GM18907 (cell line): ENCODE measurements at regions not wholly inside any gene's neighbourhood (a gene's known extent, or its start where the extent isn't known, plus 50 kb on each side); places are given as distances from the start of the nearest gene placed in this dataset.
A peak's percentile ranks its signal among the peaks of the same experiment; 100 is the strongest.

Experiments used
- ATAC-seq: cut with Tn5 transposase; IDR thresholded peaks from one replicate; pipeline ENCODE4 v1.9.1; 2021; ENCODE audit warnings: mild to moderate bottlenecking, moderate library complexity; ENCODE audit not compliant: unreplicated experiment

DNA sequence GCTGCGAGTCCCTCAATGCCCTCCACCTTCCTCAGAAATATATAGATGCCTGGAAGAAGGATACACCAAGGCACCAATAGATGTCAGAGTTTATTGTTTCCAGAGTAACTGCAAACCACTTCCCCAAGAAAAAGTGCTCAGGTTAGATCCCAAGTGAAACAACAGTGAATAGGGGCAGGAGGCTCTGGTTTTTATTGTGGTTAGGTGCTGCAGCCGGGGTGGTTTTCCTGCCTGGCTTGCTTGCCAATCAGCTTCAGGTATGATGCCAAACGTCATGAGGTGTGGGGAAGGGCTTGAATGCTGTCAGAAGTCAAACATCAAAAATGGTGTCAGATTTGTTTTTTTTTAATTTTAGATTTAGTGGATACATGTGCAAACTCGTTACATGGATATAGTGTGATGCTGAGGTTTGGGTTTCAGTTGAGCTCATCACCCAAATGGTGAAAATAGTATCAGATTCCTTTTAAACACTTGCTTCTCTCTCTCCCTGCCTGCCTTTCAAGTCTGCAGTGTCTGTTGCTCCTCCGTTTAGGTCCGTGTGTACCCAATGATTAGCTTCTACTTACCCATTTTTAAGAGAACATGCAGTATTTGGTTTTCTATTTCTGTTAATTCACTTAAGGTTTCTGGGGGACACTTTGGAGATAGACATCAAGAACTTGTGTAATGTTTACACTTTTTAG, 1317.0 kb downstream of the MRPL39 start:
- ATAC-seq = peak; percentile 65

DNA sequence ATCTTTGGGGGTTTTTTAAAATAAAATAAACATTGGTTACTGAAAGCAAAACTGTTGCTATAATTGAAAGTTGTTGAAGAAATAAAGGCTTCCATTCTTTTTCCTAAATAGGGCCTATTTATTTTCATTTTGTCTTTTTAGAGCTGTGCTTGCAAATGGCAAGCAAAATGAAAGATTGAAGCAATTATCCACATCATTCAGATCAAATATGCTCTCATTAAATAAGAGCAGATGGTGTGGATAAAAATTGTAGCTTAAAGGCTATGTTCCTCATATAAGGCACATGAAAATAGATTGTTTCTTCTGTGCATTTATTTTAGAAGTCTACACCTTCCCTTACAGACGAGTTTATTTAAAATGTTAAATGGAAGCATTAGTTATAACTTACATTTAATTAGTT, 1317.7 kb downstream of the MRPL39 start:
- ATAC-seq = no peak

DNA sequence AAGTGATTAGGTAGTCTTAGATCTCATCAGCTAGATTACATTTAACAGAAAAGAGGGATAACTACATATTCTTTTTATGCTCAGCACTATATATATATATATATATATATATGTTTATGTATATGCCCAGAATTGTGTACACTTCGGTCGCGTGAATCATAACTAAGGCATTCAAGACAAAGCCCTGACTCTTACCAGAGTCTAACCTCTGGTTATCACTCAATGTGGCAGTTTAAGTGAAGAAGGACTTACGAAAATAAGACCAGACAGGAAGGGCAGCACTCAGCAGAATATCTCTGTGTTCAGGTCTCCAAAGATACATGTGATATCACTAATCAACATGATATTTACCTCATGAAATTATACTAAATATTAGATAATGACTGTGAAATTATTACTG, 1326.7 kb downstream of the MRPL39 start:
- ATAC-seq = no peak

DNA sequence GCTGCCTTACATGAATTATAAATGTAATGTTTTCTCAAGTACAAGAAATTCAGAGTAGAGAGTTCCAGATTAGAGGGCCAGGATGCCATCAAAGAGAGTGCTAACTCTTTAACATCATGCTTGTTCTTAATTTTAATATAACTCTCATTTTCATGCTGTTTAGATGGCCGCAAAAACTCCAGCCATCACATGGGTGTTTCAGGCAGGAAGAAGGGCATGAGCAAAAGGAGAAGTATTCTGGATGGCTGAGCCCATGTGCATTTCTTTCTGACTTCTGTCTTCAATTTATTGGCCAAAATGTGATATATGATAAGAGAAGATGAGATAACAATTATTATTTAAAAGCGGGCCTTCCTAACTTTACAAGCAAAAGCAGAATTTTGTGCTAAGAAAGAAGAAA, 1328.6 kb downstream of the MRPL39 start:
- no peak for ATAC-seq

DNA sequence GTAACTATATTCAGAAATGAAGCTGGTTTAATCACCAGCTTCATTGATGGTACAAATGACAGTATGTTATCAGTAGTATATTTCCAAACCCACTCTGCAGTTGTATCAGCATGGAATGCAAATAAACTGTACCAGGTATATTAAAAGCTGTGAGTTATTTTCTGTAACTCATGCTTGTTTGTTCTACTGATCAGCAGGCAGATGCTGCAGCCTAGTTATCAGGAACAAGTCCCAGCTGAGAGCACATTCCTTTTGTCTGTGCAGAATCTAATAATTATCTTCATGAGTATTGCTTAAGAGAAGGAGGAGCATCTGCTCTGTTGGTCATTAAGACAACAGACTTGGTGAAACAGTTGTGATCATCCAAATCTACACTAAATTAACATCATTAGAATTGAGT, 1331.1 kb downstream of the MRPL39 start:
- ATAC-seq = no peak

DNA sequence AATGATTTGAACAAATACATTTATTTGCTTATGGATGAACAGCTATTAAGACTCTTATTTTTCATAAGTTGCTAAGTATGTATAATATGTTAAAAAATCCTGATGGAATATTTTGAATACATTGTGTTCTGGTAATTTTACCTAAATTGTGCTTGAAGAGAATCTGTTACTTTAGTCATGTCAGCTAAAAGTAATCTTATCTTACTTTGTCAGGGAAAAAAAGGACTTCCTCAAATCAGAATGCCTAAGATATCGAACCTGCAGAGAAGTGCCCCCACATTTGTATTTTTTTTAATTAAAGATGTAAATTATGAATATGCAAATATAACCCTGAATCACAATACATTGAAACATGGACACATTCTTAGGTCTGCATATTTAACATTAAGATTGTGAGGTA, 1331.7 kb downstream of the MRPL39 start:
- ATAC-seq = no peak

DNA sequence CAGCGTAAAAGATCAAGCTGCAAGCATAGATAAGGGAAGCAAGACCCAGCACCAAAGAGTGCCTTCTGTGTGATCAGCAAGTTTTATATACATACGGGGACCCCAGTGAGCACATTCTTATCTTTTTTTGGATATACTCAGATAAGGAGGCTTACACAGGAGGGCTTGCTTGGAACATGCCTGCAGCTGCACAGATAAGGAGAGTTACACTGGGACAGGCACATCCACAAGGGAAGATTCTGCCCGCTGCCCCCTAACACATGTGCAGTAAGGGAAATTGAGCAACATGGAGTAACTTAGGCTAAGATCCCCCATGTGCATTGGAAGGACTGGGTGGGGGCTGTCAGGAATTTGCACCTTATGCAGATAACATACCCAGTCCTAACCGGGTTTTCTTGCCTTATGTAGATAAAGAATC, 1334.8 kb downstream of the MRPL39 start:
- no peak for ATAC-seq

DNA sequence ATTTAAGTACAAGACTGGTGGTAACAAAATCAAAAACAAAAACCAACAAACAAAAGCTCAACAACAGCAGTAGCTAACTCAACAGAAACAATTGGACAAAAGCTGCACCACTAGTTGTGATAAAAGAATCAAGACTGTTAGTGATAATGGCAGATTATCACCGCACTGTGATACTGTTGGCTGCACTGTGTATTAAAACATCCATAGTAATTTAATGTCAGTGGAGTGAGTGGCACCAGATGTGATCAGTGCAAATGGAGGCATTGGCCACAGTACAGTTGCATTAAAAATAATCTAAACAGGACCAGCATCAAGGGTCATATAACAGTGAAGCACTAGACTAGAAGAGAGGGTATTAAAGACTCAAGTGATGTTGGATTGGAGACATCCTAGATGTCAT, 1341.3 kb downstream of the MRPL39 start:
- no peak for ATAC-seq

DNA sequence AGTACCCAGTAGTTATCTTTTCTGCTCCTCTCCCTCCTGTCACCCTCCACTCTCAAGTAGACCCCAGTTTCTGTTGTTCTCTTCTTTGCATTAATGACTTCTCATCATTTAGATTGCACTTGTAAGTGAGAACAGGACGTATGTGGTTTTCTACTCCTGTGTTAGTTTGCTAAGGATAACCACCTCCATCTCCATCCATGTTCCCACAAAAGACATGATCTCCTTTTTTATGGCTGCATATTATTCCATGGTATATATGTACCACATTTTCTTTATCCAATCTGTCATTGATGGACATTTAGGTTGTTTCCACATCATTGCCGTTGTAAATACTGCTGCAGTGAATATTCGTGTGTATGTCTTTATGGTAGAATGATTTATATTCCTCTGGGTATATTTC, 1346.5 kb downstream of the MRPL39 start:
- ATAC-seq = no peak

DNA sequence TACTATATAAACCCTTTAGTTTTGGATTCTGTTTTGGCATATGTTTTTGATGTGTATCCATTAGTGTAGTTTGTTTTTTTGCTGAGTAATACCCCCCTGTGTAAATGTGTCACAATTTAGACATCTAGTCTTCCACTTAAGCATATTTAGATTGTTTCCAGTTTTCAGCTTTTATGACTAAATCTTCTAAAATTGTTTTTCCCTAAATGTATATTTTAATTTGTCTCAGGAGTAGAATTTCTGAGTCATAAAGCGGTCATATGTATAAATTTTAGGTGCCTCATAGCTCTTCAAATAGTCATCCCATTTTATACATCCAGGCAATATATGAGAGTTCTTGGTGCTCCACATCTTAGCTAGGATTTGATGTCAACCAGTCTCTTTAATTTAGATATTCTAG, 1348.0 kb downstream of the MRPL39 start:
- no peak for ATAC-seq

DNA sequence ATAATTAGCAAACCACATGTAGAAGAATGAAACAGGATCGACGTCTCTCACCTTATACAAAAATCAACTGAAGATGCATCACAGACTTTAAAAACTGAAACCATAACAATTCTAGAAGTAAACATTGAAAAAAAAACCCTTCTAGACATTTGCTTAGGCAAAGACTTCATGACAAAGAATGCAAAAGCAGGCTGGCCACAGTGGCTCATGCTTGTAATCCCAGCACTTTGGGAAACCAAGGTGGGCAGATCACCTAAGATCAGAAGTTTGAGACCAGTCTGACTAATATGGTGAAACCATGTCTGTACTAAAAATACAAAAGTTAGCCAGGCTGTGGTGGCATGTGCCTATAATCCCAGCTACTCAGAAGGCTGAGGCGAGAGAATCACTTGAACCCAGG, 1351.7 kb downstream of the MRPL39 start:
- ATAC-seq = no peak

DNA sequence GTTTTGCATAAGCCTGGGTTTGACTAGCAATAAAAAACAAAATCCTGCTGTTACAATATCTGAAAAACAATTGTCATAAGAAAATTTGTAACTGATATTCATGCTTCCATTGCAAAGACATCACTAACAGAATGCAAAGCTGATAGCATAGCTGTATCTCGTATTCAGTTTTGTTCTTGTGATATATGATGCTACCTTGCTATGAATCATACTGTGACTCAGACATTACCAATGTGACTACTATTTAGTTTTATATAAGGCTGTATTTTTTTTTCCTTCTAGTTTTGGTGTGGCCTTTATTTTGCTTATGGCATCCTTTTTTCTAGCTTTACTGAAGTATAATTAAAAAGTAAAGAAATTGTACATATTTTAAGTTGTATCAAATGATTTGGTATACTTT, 1381.8 kb downstream of the MRPL39 start:
- ATAC-seq = no peak

DNA sequence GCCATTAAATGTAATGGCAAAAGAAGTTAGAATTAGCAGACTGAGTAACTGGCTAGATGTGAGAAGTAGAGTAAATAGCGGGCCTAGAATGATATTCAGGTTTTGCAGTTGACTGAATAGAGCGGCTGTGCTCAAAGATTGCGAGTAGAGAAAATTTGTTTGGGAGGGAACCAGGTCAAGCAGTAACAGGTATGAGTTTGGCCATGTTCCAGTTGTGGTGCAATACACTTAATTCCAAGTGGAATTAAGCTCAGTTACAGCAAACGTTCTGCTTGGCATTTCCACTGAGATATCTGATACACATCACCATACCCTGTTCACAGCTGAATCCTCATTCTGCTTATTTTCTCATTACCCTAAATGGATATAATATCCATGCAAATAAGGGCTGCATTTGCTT, 1382.9 kb downstream of the MRPL39 start:
- no peak for ATAC-seq

DNA sequence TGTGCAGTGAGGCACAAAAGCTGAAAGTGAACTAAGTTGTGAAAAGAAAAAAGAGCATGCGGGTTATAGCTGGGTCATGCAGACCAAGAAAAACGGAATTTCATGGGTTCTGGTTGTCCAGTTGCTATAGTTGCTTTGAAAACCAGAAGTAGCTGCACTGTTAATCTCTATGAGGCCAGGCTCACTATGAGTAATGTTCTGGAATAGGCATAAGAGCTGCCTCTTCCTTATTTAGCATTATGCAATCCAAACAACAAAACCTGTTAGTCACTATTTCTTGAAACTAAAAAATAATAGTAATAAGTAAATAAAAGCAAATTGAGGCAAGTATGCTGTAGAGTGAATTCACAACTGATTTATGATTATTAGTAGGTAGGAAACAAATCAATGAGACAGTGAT, 1383.7 kb downstream of the MRPL39 start:
- ATAC-seq = no peak

DNA sequence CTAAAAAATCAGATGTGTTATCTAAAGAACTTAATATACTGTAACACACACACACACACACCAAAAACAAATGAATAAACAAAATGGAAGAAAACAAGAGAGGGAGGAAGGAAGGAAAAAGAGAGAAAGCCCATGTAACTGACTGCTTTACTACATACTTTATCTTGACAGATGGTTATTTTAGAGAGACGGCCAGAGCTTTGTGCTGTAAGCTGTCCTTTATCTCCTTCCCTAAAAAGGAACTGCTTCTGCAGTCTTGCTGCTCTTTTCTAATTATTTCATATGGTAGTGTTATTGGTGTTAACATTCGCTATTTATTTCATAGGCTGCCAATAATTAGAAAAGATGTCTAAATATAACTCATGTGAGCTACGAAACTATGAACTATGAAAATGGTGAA, 1384.6 kb downstream of the MRPL39 start:
- no peak for ATAC-seq

DNA sequence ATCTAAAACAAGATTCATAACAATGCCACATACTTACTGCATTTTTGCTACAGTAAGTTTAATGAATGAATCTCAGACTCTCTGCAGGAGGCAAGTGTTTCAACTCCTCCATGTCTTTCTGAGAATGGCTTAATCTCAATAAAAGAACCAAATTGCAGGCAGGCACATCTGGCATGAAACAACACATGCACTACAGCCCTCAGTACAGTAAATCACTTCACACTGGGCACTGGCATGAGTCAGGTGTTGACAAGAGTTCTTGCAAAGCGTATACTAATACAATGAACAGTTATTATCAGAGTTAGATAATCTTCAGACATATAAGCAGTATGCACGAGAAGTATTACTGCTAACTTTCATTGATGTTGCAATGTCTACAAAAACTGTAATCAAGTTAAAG, 1386.8 kb downstream of the MRPL39 start:
- ATAC-seq = no peak

DNA sequence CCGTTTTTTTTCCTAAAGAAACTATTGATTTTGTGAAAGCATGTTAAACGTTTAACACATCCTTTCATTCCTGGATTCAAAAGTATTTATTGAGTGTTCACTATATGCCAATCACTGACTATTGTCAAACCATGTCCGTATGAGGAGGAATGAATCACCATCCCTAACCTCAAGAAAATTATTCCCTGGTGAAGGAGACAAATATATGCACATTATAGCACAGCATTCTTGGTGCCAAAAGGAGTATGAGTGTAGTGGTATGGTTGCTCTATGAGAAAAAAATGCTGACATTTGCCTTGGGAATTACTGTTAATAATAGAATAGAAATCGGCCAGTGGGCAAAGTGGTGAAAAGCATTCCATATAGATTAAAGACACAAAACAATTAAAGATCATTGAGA, 1390.1 kb downstream of the MRPL39 start:
- ATAC-seq = no peak

DNA sequence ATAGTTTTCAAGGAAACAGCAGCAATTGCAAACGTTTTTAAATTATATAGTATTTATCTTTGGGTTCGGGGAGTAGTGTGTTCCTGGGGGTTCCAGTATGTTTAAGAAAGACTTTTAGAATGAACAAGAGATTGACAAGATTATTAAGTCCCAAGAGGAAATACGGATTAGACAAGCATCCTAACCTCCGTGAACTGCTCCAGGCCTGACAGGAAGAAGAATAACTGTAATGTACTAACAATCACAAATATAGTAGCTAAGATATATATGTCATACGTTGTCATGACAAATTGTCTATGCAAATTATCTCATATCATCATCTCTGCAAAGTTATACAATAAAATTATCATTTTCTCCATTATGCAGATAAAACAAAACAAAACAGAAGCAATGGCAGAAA, 1397.2 kb downstream of the MRPL39 start:
- no peak for ATAC-seq

DNA sequence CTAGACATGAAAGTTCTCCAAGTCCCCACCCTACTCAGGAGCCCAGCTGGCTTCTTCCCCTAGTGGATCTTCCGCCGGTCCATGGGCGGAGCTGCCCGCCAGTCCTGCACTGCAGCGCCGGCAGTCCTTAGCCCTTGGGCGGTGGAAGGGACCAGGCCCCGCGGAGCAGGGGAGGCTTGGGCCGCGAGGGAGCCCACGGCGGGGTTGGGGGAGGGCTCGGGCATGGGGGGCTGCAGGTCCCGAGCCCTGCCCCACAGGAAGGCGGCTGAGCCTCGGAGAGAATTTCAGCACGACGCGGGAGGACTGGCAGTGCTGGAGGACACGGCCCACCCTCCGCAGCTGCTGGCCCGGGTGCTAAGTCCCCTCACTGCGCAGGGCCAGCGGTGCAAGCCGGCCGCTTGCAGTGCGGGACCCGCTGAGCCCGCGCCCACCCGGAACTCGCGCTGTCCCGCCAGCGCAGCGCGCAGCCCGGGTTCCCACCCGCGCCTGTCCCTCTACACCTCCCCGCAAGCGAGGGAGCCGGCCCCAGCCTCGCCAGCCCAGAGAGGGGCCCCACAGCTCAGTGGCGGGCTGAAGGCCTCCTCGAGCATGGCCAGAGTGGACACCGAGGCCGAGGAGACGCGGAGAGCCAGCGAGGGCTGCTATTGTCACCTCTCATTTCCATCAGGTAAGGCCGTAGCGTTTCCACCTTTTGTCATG, 1398.6 kb downstream of the MRPL39 start:
- ATAC-seq = no peak

DNA sequence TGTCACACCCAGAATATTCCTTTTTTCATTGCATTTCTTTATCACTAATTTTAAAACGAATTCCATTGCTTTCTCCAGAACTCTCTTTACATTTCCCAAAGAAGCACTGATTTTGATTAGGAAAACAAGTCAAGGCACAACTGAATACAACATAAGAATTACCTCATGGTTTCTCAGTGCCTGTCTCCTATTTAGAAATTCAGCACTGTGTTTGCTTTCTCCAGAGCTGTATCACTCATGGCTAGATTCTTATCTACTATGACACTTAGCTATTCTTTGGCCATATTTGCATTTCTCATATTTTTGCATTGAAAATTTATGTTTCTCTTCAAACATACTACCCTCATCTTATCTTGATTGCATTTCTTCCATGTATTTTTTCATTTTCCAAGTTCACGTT, 1402.0 kb downstream of the MRPL39 start:
- ATAC-seq = no peak

DNA sequence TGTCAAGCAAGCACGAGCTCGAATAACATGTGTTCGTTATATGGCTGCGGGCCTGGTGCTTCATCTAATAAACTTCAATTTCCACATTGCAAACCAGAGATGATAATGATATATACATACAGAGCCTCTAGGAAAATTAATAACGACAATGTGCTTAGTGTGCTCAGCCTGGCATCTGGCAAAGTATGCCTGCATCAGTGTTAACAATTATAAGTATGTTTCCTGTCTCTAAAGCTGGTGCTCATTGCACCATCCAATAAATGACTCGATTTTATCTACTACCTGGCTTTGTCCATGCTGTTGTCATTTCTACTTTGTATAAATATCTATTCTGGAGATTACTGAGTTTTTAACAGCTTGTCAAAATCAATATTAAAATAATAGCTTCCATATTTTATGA, 1402.6 kb downstream of the MRPL39 start:
- ATAC-seq = no peak

DNA sequence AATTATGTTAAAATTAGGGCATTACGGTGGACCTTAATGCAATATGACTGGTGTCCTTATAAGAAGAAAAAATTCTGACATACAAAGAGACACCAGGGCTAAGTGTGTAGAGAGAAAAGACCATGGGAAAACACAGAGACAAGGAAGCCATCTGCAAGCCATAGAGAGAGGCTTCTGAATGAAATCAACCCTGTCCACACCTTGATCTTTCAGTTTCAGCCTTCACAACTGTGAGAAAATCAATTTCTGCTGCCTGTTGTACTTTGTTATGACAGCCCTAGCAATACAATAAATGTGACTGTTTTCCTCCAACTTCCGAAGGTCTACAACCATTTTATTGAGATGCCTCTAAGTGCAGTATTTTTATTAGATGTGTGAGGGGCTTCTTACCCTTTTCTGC, 1407.2 kb downstream of the MRPL39 start:
- peak; percentile 81 for ATAC-seq

DNA sequence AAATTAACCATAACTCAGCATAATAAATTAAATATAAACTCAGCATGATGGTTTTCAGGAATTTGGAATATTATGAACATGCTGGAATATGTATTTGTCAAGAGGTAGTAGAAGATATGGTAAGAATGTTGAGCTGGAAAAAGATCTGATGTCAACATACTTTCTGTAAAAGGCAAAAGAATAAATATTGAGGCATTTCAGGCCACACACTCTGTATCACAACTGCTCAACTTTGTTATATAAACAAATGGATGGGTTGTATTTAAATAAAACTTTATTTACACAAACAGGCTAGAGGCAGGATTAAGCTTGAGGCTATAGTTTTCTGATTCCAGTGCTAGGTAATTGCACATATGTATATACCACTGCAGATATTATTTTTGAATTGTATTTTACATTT, 1409.4 kb downstream of the MRPL39 start:
- no peak for ATAC-seq
